HL-60 (cell line): ENCODE measurements at regions not wholly inside any gene's neighbourhood (a gene's known extent, or its start where the extent isn't known, plus 50 kb on each side); places are given as distances from the start of the nearest gene placed in this dataset.

ENCODE experiments used
- DNase-seq, 2 experiments: peaks; one replicate each; pipeline ENCODE4 v3.0.0-alpha.2; 2010 to 2020; ENCODE audit warnings: low read depth in 1 of 2, low spot score in 1 of 2
- H3K27ac ChIP-seq: fragments of 250-450 bp; sonication (Bioruptor Pico); replicated peaks from 2 replicates; pipeline ENCODE4 v1.5.1; 2020; ENCODE audit warnings: mild to moderate bottlenecking, moderate library complexity
- H3K27me3 ChIP-seq: fragments of 250-450 bp; sonication (Bioruptor Pico); 2 replicates; pipeline ENCODE4 v1.5.1; 2021; ENCODE audit warnings: mild to moderate bottlenecking, moderate library complexity; ENCODE audit not compliant: insufficient read depth, poor library complexity, severe bottlenecking
- H3K4me3 ChIP-seq: replicated peaks from 2 replicates; pipeline ENCODE4 v1.5.1; 2011; ENCODE audit warnings: mild to moderate bottlenecking, control low read depth, low read length; ENCODE audit not compliant: insufficient read depth
- CTCF ChIP-seq: IDR thresholded peaks from one replicate; pipeline ENCODE4 v1.5.1; 2011; ENCODE audit warnings: low read length, control low read depth, inconsistent platforms; ENCODE audit not compliant: insufficient read depth
- GABPA ChIP-seq: IDR thresholded peaks from 2 replicates; pipeline ENCODE4 v1.6.1; 2012; ENCODE audit warnings: low read depth
- POLR2AphosphoS5 ChIP-seq: IDR thresholded peaks from 2 replicates; pipeline ENCODE4 v1.6.1; 2012; ENCODE audit warnings: low read depth
- REST ChIP-seq: IDR thresholded peaks from 2 replicates; pipeline ENCODE4 v1.6.1; 2012; ENCODE audit warnings: low read depth; ENCODE audit not compliant: insufficient replicate concordance
- SPI1 ChIP-seq: IDR thresholded peaks from 2 replicates; pipeline ENCODE4 v1.6.1; 2012; ENCODE audit warnings: low read depth, mild to moderate bottlenecking, borderline replicate concordance

- DNase-seq = no peak
- H3K27ac ChIP-seq = no peak overlapping the region
- no peaks in the 10 kb centered on the region for H3K27me3 ChIP-seq
- H3K4me3 ChIP-seq = no peak overlapping the region
- no peak for TF ChIP-seq SPI1
- no peak for TF ChIP-seq CTCF
- no peak for TF ChIP-seq REST
- TF ChIP-seq POLR2AphosphoS5 = no peak
- no peak for TF ChIP-seq GABPA
Measured at GRCh38 chr18:41666231-41666630, 288.8 kb upstream of the PIK3C3 start.

- Histone ChIP-seq H3K4me3 (no peak overlapping the region), H3K27ac (no peak overlapping the region), H3K27me3 (no peaks in the 10 kb centered on the region)
- no peak for TF ChIP-seq GABPA
- no peak for TF ChIP-seq POLR2AphosphoS5
- no peak for DNase-seq
Measured at GRCh38 chr18:41665210-41665609, 289.8 kb upstream of the PIK3C3 start.

GRCh38 chr18:41660654-41661053, 294.4 kb upstream of the PIK3C3 start:
- Histone ChIP-seq H3K27ac (no peak overlapping the region), H3K4me3 (no peak overlapping the region), H3K27me3 (no peaks in the 10 kb centered on the region)
- DNase-seq = no peak
- TF ChIP-seq POLR2AphosphoS5 = no peak
- TF ChIP-seq SPI1 = no peak
- TF ChIP-seq REST = no peak
- no peak for TF ChIP-seq CTCF
- TF ChIP-seq GABPA = no peak

GRCh38 chr18:41659438-41660130, 295.4 kb upstream of the PIK3C3 start:
- TF ChIP-seq GABPA = no peak
- no peak for TF ChIP-seq REST
- TF ChIP-seq SPI1 = no peak
- TF ChIP-seq POLR2AphosphoS5 = no peak
- no peak for TF ChIP-seq CTCF
- no peak for DNase-seq
- no peaks in the 10 kb centered on the region for H3K27me3 ChIP-seq
- no peak overlapping the region for H3K4me3 ChIP-seq
- no peak overlapping the region for H3K27ac ChIP-seq
